ENCODE measurements at regions not wholly inside any gene's neighbourhood (a gene's known extent, or its start where the extent isn't known, plus 50 kb on each side); places are given as distances from the start of the nearest gene placed in this dataset.

- TF ChIP-seq CTCF (IDR thresholded peaks at IDR 0.05; ENCODE audit: low read length) (no peak), EZH2 (IDR thresholded peaks at IDR 0.05; ENCODE audit: borderline replicate concordance, low read length) (no peak)
Observed at GRCh38 chr5:5983261-5983980, 394.9 kb downstream of the MED10 start.
